Stomach smooth muscle (tissue), 2 donors: ENCODE measurements at regions not wholly inside any gene's neighbourhood (a gene's known extent, or its start where the extent isn't known, plus 50 kb on each side); places are given as distances from the start of the nearest gene placed in this dataset.
"Not testable (repeated sequence)": the region's sequence is repeated elsewhere in the genome, so short reads cannot be mapped to it uniquely, and the experiment has no call there.

ENCODE experiments used
- H3K27ac ChIP-seq: one replicate; pipeline ENCODE4 v1.7.0; 2013; ENCODE audit warnings: mild to moderate bottlenecking, low read length, inconsistent platforms
- H3K27me3 ChIP-seq, 2 donors: one replicate each; pipeline ENCODE4 v1.7.0; 2013; ENCODE audit warnings: low read length in 2 of 2; ENCODE audit not compliant: insufficient read depth in 2 of 2, control insufficient read depth in 1 of 2
- H3K36me3 ChIP-seq, 2 donors: one replicate each; pipeline ENCODE4 v1.7.0; 2013; ENCODE audit warnings: low read length in 2 of 2; ENCODE audit not compliant: control insufficient read depth in 2 of 2, insufficient read depth in 2 of 2
- H3K4me1 ChIP-seq: one replicate; pipeline ENCODE4 v1.7.0; 2013; ENCODE audit warnings: low read length; ENCODE audit not compliant: control insufficient read depth, insufficient read depth
- H3K4me3 ChIP-seq, 2 donors: one replicate each; pipeline ENCODE4 v1.7.0; 2013; ENCODE audit warnings: low read length in 2 of 2
- H3K9ac ChIP-seq, 2 donors: one replicate each; pipeline ENCODE4 v1.7.0; 2013; ENCODE audit warnings: low read length in 2 of 2, mild to moderate bottlenecking in 1 of 2
- H3K9me3 ChIP-seq, 2 donors: one replicate each; pipeline ENCODE4 v1.7.0; 2013; ENCODE audit warnings: low read length in 2 of 2; ENCODE audit not compliant: control insufficient read depth in 2 of 2
- donor health status: healthy.
- donor health status: Pancreatic carcinoma.

GRCh38 chr10:29827512-29827911 lies 192.7 kb upstream of the SVIL start:
- Histone ChIP-seq H3K4me1 (peaks cover 12% of the 10 kb centered on the region), H3K27ac (peak overlapping the region; percentile 37), H3K9me3 (peaks cover 0 to 9% of the 10 kb centered on the region in 2 donors), H3K36me3 (no peaks in the 10 kb centered on the region), H3K4me3 (no peak overlapping the region), H3K9ac (no peak overlapping the region), H3K27me3 (no peaks in the 10 kb centered on the region)

- Histone ChIP-seq H3K9me3 (peaks cover 0 to 9% of the 10 kb centered on the region in 2 donors), H3K4me1 (peaks cover 18% of the 10 kb centered on the region), H3K27me3 (no peaks in the 10 kb centered on the region), H3K27ac (peak overlapping the region; percentile 37), H3K36me3 (no peaks in the 10 kb centered on the region), H3K4me3 (no peak overlapping the region), H3K9ac (no peak overlapping the region)
Measured at GRCh38 chr10:29826801-29827450, 192.2 kb upstream of the SVIL start.

DNA sequence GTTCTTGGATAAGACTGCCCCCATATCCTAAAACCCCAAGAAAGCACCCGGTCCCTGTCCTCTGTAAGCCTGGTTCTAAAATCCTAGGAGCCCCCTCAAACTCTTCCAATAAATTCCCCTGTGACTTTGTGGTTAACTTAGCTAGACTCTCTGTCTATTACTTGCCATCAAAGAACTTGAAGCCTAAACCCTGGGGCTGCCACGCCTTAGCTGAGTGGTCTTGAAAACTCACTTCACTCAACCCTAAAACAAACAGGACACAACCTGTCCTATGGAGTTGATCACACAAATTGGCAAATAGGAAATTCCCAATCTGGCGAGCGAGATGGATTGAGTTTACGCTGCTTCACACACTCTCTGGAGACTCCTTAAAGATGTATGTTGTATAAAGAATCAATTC lies 191.4 kb upstream of the SVIL start:
- Histone ChIP-seq H3K4me1 (peaks cover 24% of the 10 kb centered on the region), H3K27me3 (no peaks in the 10 kb centered on the region), H3K36me3 (no peaks in the 10 kb centered on the region), H3K4me3 (no peak overlapping the region), H3K27ac (peak overlapping the region; percentile 37), H3K9ac (no peak overlapping the region), H3K9me3 (peaks cover 0 to 9% of the 10 kb centered on the region in 2 donors)

DNA sequence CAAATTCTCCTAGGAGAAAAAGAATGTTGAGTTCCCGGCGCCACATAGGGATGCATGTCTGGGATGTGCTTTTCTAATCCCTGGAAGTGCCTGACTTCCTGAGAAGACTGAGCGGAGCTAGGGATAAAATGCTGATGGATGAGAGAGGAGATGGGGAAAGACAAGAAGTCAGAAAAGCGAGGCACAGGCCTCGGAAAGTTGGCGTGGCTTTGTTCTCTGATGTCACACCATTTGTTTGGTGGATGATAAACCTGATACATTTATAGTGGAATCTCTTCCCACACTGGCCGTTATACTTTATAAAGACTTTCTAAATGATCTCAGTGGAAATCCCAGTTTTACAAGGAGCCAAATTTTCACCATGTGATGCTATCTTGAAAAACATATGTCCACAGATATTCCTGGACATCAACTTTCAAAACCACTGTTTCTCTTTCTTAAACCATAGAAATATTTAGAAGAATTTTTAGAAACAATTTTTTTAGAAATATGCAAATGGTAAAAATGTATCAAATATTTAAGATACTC lies 188.8 kb upstream of the SVIL start:
- Histone ChIP-seq H3K36me3 (no peaks in the 10 kb centered on the region), H3K9ac (no peak overlapping the region), H3K27me3 (no peaks in the 10 kb centered on the region), H3K27ac (no peak overlapping the region), H3K9me3 (no peaks in the 10 kb centered on the region), H3K4me3 (no peak overlapping the region), H3K4me1 (peaks cover 31% of the 10 kb centered on the region)

- H3K4me3 ChIP-seq: peak overlapping the region; percentile 13 to 60
- peak overlapping the region; percentile 68 to 75 for H3K9ac ChIP-seq
- H3K27ac ChIP-seq: peak overlapping the region; percentile 94
- no peaks in the 10 kb centered on the region for H3K36me3 ChIP-seq
- peaks cover 38% of the 10 kb centered on the region for H3K4me1 ChIP-seq
- no peaks in the 10 kb centered on the region for H3K27me3 ChIP-seq
- H3K9me3 ChIP-seq: no peaks in the 10 kb centered on the region
Measured at GRCh38 chr10:29820890-29821461, 186.2 kb upstream of the SVIL start.

DNA sequence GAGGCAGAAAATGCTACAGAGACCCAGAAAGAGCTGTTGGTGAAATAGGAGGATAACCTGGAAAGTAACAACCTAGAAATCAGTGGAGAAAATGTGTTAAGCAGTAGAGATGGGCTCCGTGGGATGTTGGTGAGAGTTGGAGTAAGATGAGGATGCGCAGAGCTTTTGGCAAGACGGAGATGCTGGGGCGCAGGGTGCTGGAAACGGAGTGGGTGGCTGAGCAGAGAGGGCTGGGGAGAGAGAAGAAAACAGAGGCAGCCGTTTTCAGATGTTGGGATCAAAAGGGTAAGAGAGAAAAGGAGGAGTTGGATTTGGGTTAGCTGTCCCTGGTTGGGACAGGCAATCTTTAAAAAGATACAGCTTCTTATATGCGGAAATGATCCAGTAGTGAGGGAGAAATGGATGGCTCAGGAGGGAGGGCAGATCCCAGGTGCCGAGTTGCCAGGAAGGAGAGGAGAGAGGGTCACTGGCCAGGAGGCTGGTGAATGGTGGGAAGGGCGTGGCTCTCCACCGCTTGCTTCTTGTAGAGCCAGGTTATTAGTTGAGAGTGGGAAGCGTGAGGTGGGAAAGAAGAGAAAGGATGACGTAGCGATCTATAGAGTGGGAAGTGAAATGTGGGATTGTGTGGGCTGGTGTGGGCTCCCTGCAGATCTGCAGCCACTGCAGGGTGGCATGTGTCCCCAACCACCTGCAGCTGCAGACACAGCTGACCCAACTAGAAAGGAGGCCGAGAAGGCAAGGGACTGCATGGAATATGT lies 182.2 kb upstream of the SVIL start:
- Histone ChIP-seq H3K9ac (no peak overlapping the region), H3K36me3 (no peaks in the 10 kb centered on the region), H3K4me1 (peaks cover 45% of the 10 kb centered on the region), H3K4me3 (no peak overlapping the region), H3K27ac (peak overlapping the region; percentile 37), H3K9me3 (no peaks in the 10 kb centered on the region), H3K27me3 (no peaks in the 10 kb centered on the region)

DNA sequence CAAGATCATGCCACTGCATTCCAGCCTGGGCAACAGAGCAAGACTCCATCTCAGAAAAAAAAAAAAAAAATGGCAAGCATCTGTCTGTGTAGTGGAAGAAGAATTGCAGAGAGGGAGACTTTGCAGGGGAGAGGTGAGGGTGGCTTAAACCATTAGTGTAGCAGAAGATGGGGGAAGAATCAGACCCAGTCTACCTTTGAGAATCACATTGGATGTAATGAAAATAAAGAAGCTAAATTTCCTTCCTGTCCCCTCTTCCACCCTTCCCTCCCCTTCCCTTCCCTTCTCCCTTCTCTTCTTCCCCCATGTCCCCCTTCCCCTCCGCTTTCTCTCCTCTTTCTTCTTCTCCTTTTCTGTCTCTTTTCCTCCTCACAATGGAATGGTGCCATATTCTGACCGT lies 180.8 kb upstream of the SVIL start:
- Histone ChIP-seq H3K4me1 (peaks cover 44% of the 10 kb centered on the region), H3K4me3 (no peak overlapping the region), H3K9me3 (no peaks in the 10 kb centered on the region), H3K27me3 (no peaks in the 10 kb centered on the region), H3K36me3 (no peaks in the 10 kb centered on the region), H3K27ac (peak overlapping the region; percentile 97), H3K9ac (peak overlapping the region in 1 of 2 donors; percentile 46)

- H3K4me3 ChIP-seq: peak overlapping the region in 1 of 2 donors; percentile 49
- peak overlapping the region; percentile 97 for H3K27ac ChIP-seq
Measured at GRCh38 chr10:29811751-29812427, 177.1 kb upstream of the SVIL start.

DNA sequence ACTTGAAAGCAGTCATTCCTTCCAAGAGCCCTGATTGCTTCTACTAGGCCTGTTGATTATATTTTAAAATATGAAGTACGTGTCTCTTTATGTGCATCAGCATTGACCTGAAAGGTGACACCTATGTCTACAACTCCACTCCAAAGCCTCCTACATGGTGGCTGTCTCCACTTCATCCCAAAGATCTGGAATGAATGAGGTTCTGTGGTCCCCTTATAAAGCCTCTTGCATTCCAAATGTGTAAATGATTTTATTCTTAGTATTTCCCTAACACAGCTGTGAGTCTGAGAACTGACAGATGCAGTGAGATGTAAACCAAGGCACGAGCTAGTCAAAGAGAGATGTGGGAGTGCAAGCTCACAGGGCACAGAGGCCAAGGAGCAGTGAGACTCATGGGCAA lies 176.0 kb upstream of the SVIL start:
- no peak overlapping the region for H3K4me3 ChIP-seq
- H3K4me1 ChIP-seq: peaks cover 48% of the 10 kb centered on the region
- no peaks in the 10 kb centered on the region for H3K36me3 ChIP-seq
- H3K27ac ChIP-seq: peak overlapping the region; percentile 97
- no peaks in the 10 kb centered on the region for H3K9me3 ChIP-seq
- peak overlapping the region; percentile 59 to 72 for H3K9ac ChIP-seq
- no peaks in the 10 kb centered on the region for H3K27me3 ChIP-seq

More at GRCh38 chr10:29811751-29812427, 177.1 kb upstream of the SVIL start:
- no peaks in the 10 kb centered on the region for H3K36me3 ChIP-seq
- no peaks in the 10 kb centered on the region for H3K27me3 ChIP-seq
- no peaks in the 10 kb centered on the region for H3K9me3 ChIP-seq
- H3K4me1 ChIP-seq: peaks cover 43% of the 10 kb centered on the region
- peak overlapping the region; percentile 67 to 89 for H3K9ac ChIP-seq

DNA sequence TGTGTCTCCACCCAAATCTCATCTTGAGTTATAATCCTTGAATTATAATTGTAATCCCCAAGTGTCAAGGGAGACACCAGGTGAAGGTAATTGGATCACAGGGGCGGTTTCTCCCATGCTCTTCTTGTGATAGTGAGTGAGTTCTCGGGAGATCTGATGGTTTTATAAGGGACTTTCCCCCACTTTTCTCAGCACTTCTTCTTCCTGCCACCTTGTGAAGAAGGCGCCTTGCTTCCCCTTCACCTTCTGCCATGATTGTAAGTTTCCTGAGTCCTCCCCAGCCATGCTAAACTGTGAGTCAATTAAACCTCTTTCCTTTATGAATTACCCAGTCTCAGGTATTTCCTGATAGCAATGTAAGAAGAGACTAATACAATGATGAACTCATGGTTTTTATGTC lies 175.5 kb upstream of the SVIL start:
- not testable (repeated sequence) for H3K4me3 ChIP-seq, H3K27me3 ChIP-seq, H3K36me3 ChIP-seq, H3K9me3 ChIP-seq
- peaks cover 50% of the 10 kb centered on the region for H3K4me1 ChIP-seq
- H3K9ac ChIP-seq: peak overlapping the region in 1 of 2 donors; percentile 59
- peak overlapping the region; percentile 97 for H3K27ac ChIP-seq
